ENCODE measurements at regions not wholly inside any gene's neighbourhood (a gene's known extent, or its start where the extent isn't known, plus 50 kb on each side); places are given as distances from the start of the nearest gene placed in this dataset.

DNA sequence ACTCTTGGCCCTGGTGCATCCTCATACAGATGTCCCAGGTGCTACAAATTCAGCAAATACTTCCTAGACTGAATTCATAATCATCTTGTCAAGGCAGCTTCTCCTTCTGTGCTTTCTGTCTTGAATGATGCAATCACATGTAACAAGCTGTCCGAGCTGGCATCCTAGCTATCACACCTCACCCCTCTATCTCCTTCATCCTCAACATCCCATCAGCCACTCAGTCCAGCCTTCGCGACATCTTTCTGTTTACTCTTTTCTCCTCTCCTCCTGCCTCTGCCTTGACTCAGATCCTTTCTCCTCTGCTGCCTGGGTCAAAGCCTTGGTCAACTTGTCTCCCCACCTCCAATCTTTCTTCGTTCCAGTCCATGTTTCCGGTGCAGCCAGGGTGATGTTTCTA lies 240.4 kb upstream of the CELF2 start:
- H3K36me3 ChIP-seq, result no peaks in the 10 kb centered on the region
- H3K27me3 ChIP-seq, result no peaks in the 10 kb centered on the region
- no peak for DNase-seq
- no peaks in the 10 kb centered on the region for H3K4me1 ChIP-seq
- 92 to 96% methylated on average over 5 of the region's 5 CpGs for WGBS, 2 donors
- no peak overlapping the region for H3K27ac ChIP-seq
- no peak for TF ChIP-seq EP300 (IDR thresholded peaks at IDR 0.05)
- TF ChIP-seq, protein P1, sequence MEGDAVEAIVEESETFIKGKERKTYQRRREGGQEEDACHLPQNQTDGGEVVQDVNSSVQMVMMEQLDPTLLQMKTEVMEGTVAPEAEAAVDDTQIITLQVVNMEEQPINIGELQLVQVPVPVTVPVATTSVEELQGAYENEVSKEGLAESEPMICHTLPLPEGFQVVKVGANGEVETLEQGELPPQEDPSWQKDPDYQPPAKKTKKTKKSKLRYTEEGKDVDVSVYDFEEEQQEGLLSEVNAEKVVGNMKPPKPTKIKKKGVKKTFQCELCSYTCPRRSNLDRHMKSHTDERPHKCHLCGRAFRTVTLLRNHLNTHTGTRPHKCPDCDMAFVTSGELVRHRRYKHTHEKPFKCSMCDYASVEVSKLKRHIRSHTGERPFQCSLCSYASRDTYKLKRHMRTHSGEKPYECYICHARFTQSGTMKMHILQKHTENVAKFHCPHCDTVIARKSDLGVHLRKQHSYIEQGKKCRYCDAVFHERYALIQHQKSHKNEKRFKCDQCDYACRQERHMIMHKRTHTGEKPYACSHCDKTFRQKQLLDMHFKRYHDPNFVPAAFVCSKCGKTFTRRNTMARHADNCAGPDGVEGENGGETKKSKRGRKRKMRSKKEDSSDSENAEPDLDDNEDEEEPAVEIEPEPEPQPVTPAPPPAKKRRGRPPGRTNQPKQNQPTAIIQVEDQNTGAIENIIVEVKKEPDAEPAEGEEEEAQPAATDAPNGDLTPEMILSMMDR (IDR thresholded peaks at IDR 0.05), result no peak
- TF ChIP-seq POLR2AphosphoS5 (IDR thresholded peaks at IDR 0.05), result no peak
- H3K9me3 ChIP-seq, result no peaks in the 10 kb centered on the region
- intact Hi-C loops (cut with DNase I), result no loop called here
- H3K4me3 ChIP-seq, result no peak overlapping the region

DNA sequence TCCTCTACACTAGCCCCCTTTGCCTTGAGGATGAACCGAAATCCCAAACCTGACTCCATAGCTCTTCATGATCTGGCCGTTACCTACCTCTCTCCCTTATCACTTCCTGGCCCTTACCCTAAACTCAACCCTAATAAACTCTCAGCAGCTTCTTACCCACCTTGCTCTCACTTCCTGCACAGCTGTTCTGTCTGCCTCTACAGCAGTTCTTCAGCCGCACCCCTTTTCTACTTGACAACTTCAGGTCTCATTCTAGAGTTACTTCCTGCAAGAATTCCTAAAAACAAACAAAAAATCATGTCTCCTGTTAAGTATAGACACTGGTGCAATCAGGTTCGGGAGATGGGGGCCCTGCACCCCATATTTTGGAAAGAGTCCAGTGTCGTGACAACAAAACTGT lies 239.9 kb upstream of the CELF2 start:
- no peak for TF ChIP-seq POLR2A (IDR thresholded peaks at IDR 0.05)
- no peak for TF ChIP-seq EP300 (IDR thresholded peaks at IDR 0.05)
- TF ChIP-seq, protein P1 (IDR thresholded peaks at IDR 0.05), result no peak
- TF ChIP-seq POLR2AphosphoS5 (IDR thresholded peaks at IDR 0.05), result no peak
- Histone ChIP-seq H3K4me1 (no peaks in the 10 kb centered on the region), H3K9me3 (no peaks in the 10 kb centered on the region), H3K27me3 (no peaks in the 10 kb centered on the region), H3K4me3 (no peak overlapping the region), H3K27ac (no peak overlapping the region), H3K36me3 (no peaks in the 10 kb centered on the region)
- 56 to 78% methylated on average over 5 of the region's 5 CpGs for WGBS, 2 donors
- intact Hi-C loops (cut with DNase I), result no loop called here
- DNase-seq, result no peak

GRCh38 chr10:10778959-10779358 lies 238.7 kb upstream of the CELF2 start:
- Histone ChIP-seq H3K4me1 (no peaks in the 10 kb centered on the region), H3K27ac (no peak overlapping the region), H3K36me3 (no peaks in the 10 kb centered on the region), H3K4me3 (no peak overlapping the region), H3K27me3 (no peaks in the 10 kb centered on the region), H3K9me3 (no peaks in the 10 kb centered on the region)
- no peak for DNase-seq
- intact Hi-C loops (cut with DNase I), result no loop called here
- 93% methylated on average over 2 of the region's 2 CpGs for WGBS, 2 donors
- TF ChIP-seq POLR2A (IDR thresholded peaks at IDR 0.05), result no peak
- TF ChIP-seq, protein P1 (IDR thresholded peaks at IDR 0.05), result no peak
- no peak for TF ChIP-seq POLR2AphosphoS5 (IDR thresholded peaks at IDR 0.05)
- no peak for TF ChIP-seq EP300 (IDR thresholded peaks at IDR 0.05)

DNA sequence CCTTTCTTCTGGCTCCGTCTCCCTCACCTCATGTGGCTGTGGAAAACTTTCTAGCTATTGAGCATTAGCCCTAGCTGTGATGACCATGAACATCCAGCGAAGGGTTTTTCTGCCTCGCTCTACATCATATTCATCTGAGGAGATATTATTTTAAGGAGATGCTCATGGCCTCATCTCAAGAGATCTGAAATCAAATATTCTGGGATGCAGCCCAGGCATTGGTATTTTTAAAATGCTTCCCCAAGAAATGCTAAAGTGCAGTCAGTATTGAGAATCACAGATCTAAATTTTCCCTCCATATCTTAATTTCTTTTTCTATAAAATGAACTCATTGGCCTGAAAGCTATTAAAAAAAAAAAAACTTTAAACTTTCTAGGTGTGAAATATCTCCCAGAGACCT lies 238.2 kb upstream of the CELF2 start:
- no peak for TF ChIP-seq POLR2A (IDR thresholded peaks at IDR 0.05)
- no peak for TF ChIP-seq EP300 (IDR thresholded peaks at IDR 0.05)
- TF ChIP-seq, protein P1 (IDR thresholded peaks at IDR 0.05), result no peak
- TF ChIP-seq POLR2AphosphoS5 (IDR thresholded peaks at IDR 0.05), result no peak
- 87 to 96% methylated on average over 3 of the region's 3 CpGs for WGBS, 2 donors
- Histone ChIP-seq H3K27me3 (no peaks in the 10 kb centered on the region), H3K36me3 (no peaks in the 10 kb centered on the region), H3K4me1 (no peaks in the 10 kb centered on the region), H3K4me3 (no peak overlapping the region), H3K27ac (no peak overlapping the region), H3K9me3 (no peaks in the 10 kb centered on the region)
- intact Hi-C loops (cut with DNase I), result no loop called here
- DNase-seq, result no peak

GRCh38 chr10:10780746-10781145 lies 236.9 kb upstream of the CELF2 start:
- WGBS, 2 donors, result 87 to 88% methylated on average over 3 of the region's 3 CpGs
- TF ChIP-seq POLR2AphosphoS5 (IDR thresholded peaks at IDR 0.05), result no peak
- TF ChIP-seq, protein P1 (IDR thresholded peaks at IDR 0.05), result no peak
- no peak for TF ChIP-seq POLR2A (IDR thresholded peaks at IDR 0.05)
- TF ChIP-seq EP300 (IDR thresholded peaks at IDR 0.05), result no peak
- no peaks in the 10 kb centered on the region for H3K27me3 ChIP-seq
- no peak overlapping the region for H3K4me3 ChIP-seq
- H3K36me3 ChIP-seq, result no peaks in the 10 kb centered on the region
- no peak for DNase-seq
- no peaks in the 10 kb centered on the region for H3K9me3 ChIP-seq
- H3K27ac ChIP-seq, result no peak overlapping the region
- H3K4me1 ChIP-seq, result no peaks in the 10 kb centered on the region
- intact Hi-C loops (cut with DNase I), result no loop called here
